ENCODE measurements at regions not wholly inside any gene's neighbourhood (a gene's known extent, or its start where the extent isn't known, plus 50 kb on each side); places are given as distances from the start of the nearest gene placed in this dataset.
"Not testable (repeated sequence)": the region's sequence is repeated elsewhere in the genome, so short reads cannot be mapped to it uniquely, and the experiment has no call there.

DNA sequence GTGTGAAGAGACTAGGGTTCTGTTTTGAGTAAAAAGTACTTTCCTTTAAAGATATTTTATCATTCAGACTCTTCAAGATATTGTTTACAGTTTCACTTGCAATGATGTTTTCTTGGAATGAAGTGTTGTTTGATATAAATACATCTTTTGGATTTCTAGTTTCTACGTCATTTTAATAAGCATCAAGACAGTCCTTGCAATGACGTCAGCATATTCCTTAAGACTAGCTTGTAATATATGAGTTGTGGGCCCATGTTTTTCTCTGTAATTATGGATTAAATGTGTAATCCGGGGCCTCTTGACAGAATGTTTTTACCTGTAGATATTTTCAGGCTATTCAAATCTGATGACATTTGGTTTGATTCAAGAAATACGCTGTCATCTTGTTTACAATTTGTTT lies 66.1 kb downstream of the RBMX2 start:
- DNase-seq = no peak

DNA sequence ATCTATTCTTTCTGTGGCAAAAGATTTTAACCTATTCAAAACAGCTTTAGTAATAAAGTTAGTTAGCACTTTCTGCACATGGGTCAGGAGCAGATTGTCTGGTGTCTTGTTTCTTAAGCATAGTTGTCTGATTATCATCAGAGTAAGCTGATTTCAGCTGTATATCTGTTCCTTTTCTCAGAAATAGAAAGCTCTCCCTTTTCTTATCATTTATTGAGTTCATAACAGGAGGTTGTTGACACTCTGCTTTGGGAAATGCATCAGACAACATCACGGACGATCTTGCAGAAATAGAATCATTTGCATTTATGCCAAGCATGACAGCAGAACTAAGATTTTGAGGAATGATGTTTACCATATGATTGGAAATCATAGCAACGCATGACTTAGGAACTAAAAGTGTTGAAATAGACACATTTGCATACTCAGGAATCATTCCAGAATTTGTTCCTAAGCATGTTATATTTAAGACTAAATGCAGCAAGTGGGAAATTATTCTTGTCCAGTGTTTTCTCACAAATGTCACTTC lies 66.7 kb downstream of the RBMX2 start:
- DNase-seq = no peak

DNA sequence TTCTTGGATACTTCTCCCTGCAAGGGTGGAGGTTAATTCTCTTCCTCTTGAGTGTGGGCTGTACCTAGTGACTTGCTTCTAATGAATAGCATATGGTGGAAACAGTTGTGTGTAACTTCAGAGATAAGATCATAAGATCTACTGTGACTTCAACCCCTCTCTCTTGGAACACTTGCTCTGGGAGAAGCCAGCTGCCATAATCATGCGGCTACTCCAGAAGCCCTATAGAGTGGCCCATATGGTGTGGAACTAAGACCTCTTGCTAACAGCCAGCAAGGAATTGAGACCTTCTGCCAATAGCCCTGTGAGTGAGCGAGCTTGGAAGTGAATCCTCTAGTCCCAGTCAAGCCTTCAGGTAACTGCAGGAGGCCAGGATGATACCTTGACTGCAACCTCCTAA lies 81.1 kb downstream of the RBMX2 start:
- DNase-seq = no peak

DNA sequence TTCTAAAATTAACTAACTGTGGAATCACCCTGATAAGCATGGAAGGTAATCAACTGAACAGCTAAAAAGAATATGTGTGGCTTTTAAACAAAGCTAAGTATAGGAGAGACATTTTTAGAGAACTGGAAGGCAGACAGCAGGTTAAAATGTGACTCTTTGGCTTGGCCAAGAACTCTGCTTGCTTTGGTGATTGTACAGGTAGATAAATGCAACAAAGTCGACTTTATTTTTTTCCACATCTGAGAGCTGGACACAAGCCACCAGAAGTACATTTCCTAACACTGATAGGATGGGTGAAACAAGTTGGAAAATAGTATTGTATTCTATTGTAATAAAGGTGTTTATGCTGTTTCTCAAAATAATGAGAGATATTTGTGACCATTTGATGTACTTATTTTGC lies 84.1 kb downstream of the RBMX2 start:
- no peak for DNase-seq

DNA sequence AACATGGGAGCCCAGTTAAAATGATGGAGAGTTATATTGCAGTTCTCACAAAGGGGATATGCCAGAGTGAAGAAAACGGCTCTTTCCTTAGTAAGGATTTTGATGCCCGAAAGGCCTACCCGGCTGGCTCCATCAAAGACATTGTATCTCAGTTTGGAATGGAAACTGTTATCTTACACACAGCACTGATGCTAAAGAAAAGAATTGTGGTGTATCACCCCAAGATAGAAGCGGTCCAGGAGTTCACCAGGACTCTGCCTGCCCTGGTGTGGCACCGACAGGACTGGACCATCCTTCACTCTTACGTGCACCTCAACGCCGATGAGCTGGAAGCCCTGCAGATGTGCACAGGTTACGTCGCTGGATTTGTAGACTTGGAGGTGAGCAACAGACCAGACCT lies 93.7 kb downstream of the RBMX2 start:
- not testable (repeated sequence) for DNase-seq

DNA sequence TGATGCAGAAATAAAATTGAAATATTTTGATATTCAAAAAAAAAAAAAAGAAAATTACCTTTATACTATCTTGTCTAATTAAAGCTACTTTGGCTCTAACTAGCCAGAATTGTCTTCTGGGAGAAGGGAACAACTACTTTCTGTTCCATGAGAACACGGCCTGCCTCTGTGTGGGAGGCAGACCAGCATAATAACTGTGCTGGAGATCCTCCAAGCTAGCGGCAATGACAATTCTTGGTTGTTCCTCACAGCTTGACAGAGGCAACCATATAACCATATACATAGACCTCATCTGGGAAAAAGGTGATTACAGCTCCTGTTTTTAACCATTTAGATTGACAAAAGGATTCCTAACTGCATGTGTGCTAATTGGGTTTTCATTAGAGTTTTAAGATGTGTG lies 95.7 kb downstream of the RBMX2 start:
- DNase-seq = no peak

DNA sequence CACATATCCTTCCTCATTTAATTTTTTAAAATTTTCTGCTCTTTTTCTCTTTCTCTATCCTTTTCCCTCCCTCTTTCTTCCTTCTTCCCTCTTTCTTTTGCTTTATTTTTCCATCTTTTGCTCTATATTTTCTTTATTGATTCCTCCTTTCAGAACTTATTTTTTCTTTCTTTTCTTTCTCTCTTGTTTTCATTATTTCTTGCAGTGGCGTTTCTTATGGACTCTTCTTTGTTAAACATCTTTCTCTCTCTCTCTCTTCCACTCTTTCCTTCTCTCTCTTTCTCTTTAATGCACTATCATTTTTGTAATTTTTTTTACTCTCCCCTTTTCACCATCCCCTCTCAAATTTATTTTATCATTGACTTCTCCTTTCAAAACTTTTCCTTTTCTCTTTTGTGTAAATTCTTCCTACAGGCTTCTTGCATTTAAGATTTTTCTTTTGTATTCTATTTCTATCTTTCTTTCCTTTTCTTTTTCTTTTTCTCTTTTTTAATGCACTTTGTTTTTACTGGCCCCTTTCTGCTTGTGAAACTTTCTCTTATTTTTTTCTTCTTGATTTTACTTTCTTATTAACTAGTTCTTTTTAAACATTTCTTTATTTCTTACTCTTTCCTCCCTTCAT lies 97.0 kb downstream of the RBMX2 start:
- no peak for DNase-seq

DNA sequence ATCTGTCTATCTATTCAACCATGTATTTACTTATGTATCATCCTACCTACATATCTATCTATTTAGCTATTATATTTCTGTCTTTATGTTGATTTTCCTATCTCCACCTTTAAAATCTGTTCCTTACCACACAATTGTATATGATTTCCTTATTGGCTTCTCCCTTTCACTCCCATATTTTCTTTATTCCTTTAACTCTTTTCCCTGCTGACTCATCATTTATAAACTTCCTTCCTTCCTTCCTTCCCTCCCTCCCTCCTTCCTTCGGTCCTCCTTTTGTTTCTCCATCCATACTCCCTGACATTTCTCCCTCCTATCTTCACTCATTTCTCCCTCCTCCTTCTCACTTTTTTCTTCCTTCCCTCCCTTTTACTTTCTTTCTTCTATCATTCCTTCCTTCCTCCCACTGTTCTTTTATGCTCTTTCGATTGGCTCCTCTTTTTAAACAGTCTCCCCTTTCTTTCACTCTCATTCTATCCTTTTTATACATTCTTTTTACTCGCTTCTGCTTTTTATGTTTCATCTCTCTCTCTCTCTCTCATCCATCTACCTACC lies 100.3 kb downstream of the RBMX2 start:
- no peak for DNase-seq

DNA sequence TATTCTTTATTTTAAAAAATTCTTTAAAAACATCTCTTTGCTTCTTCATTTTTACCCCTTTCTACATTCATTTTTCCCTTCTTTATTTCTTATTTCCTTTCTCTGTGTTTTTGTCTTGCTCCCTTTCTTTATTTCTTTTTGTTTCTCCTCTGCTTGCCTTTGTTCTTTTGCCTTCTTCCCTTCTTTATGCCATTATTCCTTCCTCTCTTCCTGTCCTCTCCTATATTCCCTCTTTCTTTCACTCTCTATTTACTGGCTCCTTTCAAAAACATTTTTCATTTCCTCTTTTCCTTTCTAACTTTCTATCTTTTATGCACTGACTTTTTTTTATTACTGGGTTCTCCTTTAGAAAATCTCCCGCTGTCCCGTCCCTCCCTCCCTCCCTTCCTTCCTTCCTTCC lies 102.2 kb downstream of the RBMX2 start:
- no peak for DNase-seq

DNA sequence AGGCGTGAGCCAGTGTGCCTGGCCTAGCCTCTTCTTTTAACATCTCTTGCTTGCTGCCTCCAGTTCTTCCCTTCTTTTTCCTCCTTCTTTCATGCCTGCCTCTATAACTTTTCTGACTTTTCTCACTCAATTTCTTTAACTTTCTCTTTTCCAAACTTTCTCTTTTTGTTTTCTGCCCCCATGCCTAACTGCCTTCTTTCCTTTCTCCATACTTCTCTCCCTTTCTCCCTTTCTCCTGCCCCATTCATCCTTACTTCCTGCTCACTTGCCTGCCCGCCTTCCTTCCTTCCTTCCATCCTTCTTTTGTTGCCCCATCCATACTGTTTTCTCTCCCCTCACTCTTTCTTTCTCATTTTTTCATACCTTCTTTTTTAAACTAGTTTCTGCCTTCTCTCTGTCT lies 105.2 kb downstream of the RBMX2 start:
- no peak for DNase-seq

DNA sequence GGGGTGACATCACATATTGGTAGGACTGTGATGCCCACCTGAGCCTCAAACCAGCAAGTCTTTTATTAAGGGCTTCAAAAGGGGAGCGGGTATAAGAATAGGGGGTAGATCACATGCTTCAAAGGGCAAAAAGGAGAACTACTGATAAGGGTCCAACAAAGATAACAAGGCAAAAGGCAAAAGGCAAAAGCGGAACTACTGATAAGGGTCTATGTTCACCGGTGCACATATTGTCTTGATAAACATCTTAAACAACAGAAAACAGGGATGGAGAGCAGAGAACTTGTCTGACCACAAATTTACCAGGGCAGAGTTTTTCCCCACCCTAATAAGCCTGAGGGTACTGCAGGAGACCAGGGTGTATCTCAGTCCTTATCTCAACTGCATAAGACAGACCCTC lies 110.7 kb downstream of the RBMX2 start:
- not testable (repeated sequence) for DNase-seq

DNA sequence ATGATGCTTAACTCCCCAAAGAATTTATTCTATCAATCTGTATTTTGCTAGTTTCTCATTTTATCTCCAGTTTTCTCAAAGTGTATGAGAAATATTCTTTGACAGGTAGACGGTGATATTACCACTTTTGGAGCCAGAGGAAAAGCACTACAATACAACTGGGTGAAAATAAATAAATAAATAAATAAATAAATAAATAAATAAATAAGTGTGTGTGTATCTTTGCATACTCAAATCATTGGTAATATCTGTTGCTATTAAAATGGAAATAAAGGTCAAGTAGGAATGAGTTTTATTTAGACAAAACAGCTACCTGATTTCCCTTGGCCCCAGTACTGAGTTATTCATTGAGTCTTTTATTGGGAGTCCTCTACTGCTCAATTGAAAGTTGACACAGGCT lies 114.3 kb downstream of the RBMX2 start:
- no peak for DNase-seq

DNA sequence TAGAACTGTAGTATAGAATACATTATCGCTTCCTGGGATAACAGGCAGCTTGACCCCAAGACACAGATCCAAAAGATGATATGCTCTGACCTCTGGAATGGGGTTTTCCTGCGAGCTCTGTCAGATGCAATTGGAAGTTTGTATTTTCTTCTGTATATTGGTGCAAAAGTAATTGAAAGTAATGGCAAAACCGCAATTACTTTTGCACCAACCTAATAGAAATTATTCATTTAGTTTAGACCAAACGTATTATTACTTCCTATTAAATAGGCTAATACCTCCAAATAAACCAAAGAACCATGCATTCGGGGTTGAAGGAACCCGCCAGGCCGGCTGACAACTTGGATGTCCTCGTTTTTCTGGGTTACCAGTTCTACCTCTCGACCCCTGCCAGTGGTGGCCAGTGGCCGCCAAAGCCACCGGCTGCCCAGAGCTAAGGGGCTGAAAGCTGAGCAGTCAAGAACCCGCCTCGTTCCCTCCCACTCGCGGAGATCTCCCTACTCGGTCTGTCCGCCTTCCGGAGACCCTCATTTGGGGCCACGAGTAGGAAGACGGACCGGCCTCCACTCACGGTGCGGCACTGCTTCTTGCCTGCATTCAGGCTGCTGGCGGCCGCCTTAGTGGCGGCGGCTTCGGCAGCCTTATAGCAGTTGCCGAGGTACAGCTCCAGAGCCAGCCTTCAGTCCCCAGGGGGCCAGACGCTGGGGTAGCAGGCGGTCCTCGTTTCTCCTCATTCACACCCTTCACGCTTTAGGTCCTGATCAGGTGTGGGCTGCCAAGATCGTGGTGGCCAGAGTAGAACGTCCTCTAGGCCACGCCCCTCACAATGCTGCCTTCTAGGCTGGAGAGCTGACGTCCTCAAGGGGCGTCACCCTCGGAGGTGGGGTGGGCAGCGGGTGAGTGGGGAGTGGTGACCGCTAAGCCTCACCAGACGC lies 121.9 kb downstream of the RBMX2 start:
- no peak for DNase-seq

DNA sequence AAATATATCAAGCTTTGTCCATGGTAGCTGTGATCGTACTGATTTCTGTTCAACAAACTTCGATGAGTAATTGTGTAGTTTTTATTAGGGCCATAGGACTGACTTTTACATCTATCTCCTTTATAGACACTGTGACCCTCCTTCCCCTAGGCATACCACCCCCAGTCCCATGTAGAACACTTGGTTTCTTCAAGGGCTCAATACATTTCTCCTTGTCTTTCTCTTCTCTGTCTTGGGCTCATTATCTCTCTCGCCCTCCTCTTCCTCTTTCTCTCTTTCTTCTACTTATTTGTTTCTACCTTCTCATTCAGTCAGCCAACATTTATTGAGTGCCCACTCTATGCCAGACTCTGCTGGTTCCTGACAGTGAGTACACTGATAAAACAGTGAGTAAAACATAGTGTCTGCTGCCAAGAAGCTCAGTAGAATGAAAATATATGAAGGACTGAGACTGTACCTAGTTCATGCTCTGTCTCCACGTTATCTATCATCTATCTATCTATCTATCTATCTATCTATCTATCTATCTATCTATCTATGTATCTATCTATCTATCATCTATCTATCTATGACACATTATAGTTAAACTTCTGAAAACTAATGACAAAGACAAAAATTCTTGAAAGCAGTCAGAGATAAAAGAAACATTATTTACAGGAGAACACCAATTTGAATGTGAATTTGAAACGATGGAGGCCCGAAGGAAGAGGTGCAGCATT lies 122.8 kb downstream of the RBMX2 start:
- DNase-seq = no peak

DNA sequence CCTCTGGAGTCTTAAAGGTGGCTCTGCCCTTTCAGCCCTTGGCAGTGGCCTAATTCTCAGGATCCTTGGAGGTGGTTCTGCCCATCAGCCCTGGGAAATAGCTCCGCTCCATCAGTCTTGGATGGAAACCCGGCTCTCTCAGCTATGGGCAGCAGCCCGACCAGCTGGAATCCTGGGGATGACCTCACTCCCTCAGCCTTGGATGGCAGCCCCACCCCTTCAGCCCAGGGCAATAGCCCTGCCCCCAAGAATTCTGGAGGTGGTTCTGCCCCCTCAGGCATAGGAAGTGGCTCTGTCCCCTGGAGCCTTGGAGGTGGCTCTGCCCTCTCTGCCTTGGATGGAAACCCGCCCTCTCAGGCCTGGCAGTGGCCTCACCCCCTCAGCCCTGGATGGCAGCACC lies 127.7 kb downstream of the RBMX2 start:
- DNase-seq = no peak

DNA sequence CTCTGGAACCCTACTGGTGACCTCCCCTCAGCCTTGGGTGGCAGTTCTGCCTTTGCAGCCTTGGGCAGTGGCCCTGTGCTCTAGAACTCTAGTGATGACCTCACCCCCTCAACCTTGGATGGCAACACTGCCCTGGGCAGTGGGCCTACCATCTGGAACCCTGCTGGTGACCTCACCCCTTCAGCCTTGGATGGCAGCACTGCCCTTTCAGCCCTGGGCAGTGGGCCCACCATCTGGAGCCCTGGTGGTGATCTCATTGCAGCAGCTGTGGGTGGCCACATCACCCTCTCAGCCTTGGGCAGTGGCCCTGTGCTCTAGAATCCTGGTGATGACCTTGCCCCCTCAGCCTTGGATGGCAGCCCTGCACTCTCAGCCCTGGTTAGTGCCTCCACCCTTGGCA lies 129.3 kb downstream of the RBMX2 start:
- DNase-seq = no peak

DNA sequence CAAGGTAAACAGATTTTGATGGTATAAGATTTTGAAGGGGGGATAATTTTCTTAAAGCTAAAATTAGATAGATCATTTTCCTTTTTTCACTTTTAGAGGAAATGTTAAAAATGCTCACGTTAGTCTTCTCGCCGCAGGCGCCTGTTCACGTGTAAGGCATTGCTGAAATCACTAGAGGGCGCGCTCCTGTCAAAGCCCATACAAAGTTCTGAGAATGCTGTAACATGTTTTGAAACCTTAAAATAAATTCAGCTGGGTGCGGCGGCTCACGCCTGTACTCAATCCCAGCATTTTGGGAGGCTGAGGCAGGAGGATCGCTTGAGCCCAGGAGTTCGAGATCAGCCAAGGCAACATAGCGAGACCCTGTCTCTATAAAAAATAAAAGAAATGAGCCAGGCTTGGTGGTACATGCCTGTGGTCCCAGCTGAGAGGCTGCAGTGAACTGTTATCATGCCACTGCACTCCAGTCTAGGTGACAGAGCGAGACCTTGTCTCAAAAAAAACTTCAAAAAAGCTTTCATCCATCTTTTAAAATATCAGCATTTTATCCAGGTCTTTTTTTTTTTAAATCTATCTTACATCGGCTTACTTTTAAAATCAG lies 138.0 kb downstream of the RBMX2 start:
- DNase-seq = no peak

DNA sequence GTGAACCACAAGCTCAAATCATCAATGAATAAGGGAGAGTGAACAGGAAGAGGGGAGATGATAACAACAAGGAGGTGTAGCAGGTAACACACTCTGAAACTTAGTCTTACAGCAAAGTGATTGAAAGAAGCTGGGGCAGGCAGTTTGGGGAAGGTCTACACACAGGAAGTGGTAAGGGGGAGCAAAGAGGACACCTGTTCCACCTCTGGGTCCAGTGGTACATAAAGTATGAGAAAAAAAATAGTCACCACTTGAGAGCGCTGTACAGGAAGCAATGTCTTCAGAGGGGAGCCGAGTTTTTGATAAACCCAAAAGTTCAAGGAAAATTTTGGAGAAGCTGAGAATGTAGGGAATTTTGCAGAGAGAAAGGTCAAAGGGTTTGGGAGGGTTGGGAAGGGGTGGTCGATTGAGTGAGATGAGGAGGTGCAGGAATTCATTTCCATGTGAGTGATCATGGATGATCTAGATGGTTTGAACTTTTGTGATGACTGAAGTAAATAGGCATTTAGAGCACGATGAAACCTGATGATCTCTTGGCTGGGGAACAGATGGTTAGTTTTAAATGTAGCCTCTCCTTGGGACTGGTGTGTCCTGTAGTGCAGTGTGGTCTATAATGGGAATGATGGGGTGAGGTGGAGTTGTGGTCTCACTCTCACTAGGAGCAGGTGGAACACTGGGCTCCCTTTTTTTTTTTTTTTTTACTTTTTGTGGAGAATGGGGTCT lies 142.0 kb downstream of the RBMX2 start:
- DNase-seq = no peak

DNA sequence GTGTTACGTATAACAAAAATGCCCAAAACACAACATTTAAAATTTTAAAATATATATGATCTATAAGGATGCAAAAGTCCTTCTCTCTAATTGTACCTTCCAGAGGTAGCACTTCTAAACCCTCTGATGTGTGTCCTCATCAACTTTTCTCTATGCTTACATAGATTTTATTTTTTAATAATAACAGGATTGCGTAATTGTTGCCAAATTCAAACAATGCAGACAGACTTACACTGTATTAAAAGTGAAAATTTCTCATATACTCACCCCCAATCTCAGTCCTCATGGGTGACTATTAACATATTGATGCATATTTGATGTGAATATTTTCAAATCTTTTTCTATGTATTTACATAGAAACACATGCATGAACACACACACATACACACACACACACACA lies 144.0 kb downstream of the RBMX2 start:
- no peak for DNase-seq

DNA sequence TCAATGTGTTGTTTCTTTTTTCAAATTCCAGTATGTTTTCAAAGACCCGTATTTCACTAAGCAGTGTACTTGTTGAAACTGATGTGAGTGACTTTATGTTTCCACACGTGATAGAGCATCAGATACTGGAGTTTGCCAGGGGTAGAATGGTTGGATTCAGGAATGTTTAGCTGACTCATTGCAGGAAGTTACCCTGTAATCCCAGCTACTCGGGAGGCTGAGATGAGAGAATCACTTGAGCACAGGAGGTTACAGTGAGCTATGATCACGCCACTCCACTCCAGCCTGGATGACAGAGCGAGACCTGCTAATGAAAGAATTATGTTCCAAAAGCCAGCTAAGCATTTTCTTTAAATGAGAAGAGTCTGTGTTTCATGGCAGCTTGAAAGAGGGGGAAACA lies 147.6 kb downstream of the RBMX2 start:
- not testable (repeated sequence) for DNase-seq

DNA sequence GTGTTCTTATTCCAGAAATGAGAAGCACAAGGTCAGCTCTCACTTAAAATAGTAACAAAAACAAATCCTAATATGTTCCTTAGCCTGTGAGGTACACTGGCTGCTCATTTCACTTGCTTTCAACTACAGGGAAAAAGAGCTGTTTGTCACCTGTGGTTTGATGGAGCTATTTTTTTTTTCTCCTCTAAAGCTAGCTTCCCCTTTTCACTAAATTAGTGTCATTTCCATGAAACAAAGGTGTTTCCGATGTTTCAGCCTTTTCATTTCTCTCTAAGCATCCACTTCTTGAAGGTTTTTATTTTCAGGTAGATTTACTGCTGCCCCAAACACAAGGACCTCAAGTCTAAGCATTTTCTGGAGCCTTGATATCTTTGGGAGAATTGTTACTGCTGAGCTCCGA lies 148.6 kb downstream of the RBMX2 start:
- no peak for DNase-seq

DNA sequence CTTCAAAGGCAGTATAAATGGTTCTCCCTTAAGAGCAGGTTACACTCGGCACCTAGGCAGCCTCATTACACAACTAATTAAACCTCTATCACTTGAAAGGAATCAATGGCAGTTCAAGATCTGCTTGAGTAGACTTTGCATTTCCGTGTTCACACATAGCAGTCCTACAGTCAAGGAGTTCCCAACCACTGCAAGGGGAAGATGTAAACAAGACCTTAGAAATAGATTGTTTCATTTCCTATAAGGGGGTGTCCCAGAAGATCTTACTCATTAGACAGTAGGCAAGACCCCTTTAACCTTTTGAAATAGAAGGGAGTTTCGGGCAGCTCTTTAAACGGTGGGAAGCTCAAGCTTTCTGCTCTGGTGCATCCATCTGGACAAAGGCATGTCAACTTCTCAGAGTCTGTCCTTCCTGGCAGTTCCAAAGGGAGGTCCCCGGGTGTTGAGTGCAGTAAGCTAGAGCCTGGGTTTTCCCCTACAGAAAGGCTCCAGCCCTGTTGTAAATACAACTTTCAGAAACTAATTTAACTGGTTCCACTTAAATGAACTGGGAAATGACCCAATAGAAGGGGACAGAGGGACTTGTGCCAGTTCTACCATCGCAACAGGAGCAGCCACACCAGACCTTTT lies 150.8 kb downstream of the RBMX2 start:
- DNase-seq = no peak

Measured in kidney glomerular epithelial cell (primary cell).